ENCODE measurements at regions not wholly inside any gene's neighbourhood (a gene's known extent, or its start where the extent isn't known, plus 50 kb on each side); places are given as distances from the start of the nearest gene placed in this dataset.

GRCh38 chr3:66610562-66610909, 109.7 kb upstream of the LRIG1 start:
- Histone ChIP-seq H3K9me3 (replicated peaks) (peaks cover 8% of the 10 kb centered on the region), H3K36me3 (no peaks in the 10 kb centered on the region), H3K4me3 (no peak overlapping the region), H3K27ac (replicated peaks) (no peak overlapping the region), H3K4me1 (peaks cover 5% of the 10 kb centered on the region), H3K27me3 (ENCODE audit: low read depth) (no peaks in the 10 kb centered on the region)
- TF ChIP-seq, protein P1, sequence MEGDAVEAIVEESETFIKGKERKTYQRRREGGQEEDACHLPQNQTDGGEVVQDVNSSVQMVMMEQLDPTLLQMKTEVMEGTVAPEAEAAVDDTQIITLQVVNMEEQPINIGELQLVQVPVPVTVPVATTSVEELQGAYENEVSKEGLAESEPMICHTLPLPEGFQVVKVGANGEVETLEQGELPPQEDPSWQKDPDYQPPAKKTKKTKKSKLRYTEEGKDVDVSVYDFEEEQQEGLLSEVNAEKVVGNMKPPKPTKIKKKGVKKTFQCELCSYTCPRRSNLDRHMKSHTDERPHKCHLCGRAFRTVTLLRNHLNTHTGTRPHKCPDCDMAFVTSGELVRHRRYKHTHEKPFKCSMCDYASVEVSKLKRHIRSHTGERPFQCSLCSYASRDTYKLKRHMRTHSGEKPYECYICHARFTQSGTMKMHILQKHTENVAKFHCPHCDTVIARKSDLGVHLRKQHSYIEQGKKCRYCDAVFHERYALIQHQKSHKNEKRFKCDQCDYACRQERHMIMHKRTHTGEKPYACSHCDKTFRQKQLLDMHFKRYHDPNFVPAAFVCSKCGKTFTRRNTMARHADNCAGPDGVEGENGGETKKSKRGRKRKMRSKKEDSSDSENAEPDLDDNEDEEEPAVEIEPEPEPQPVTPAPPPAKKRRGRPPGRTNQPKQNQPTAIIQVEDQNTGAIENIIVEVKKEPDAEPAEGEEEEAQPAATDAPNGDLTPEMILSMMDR (IDR thresholded peaks at IDR 0.05; ENCODE audit: borderline replicate concordance), result no peak
- no peak for DNase-seq
- intact Hi-C loops (cut with micrococcal nuclease), result no loop called here

DNA sequence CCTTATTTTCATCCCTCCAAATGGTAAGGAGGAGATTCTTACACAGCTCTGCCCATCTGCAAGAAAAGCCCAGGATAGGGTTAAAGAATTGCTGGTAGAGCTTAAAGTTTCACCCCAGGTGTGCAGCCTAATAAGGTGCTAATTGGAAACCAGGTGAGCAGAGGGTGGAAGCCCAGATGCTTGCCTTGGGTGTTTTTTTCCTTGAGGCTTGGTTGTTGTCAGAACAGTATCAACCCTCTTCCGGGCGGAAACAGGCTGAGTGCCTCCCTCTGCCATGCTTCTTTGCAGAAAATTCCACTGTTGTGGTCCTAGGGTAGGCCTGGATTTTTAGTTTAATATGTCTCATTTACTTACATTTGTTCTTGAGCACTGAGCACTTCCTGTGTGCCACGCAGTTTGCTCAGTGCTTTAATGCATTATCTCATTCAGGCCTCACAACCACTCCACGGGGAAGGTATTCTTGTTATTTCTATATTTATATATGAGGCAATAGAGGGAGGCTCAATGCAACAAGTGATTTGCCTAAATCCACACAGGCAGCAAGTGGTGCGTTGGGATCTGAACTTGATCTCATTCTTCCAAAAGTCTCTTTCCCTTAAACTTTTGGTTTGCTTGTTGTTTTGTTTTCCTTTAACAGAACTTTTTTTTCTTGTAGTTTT, 115.0 kb upstream of the LRIG1 start:
- no peaks in the 10 kb centered on the region for H3K9me3 ChIP-seq (replicated peaks)
- H3K36me3 ChIP-seq, result no peaks in the 10 kb centered on the region
- H3K27ac ChIP-seq (replicated peaks), result no peak overlapping the region
- H3K4me1 ChIP-seq, result peaks cover 7% of the 10 kb centered on the region
- intact Hi-C loops (cut with micrococcal nuclease), result no loop called here
- TF ChIP-seq, protein P1 (IDR thresholded peaks at IDR 0.05; ENCODE audit: borderline replicate concordance), result no peak
- H3K27me3 ChIP-seq (ENCODE audit: low read depth), result no peaks in the 10 kb centered on the region
- no peak overlapping the region for H3K4me3 ChIP-seq
- no peak for DNase-seq

- Histone ChIP-seq H3K4me3 (no peak overlapping the region), H3K4me1 (peaks cover 7% of the 10 kb centered on the region), H3K27me3 (ENCODE audit: low read depth) (no peaks in the 10 kb centered on the region), H3K9me3 (replicated peaks) (no peaks in the 10 kb centered on the region), H3K27ac (replicated peaks) (no peak overlapping the region), H3K36me3 (no peaks in the 10 kb centered on the region)
- no peak for DNase-seq
- TF ChIP-seq, protein P1 (IDR thresholded peaks at IDR 0.05; ENCODE audit: borderline replicate concordance), result no peak
- intact Hi-C loops (cut with micrococcal nuclease), result no loop called here
Measured at GRCh38 chr3:66617351-66617750, 116.5 kb upstream of the LRIG1 start.

- H3K36me3 ChIP-seq, result no peaks in the 10 kb centered on the region
- TF ChIP-seq, protein P1 (IDR thresholded peaks at IDR 0.05; ENCODE audit: borderline replicate concordance), result no peak
- no peak overlapping the region for H3K27ac ChIP-seq (replicated peaks)
- no peak overlapping the region for H3K4me3 ChIP-seq
- intact Hi-C loops (cut with micrococcal nuclease), result no loop called here
- H3K4me1 ChIP-seq, result peaks cover 7% of the 10 kb centered on the region
- DNase-seq, result no peak
- no peaks in the 10 kb centered on the region for H3K27me3 ChIP-seq (ENCODE audit: low read depth)
- no peaks in the 10 kb centered on the region for H3K9me3 ChIP-seq (replicated peaks)
Measured at GRCh38 chr3:66618066-66618465, 117.2 kb upstream of the LRIG1 start.

DNA sequence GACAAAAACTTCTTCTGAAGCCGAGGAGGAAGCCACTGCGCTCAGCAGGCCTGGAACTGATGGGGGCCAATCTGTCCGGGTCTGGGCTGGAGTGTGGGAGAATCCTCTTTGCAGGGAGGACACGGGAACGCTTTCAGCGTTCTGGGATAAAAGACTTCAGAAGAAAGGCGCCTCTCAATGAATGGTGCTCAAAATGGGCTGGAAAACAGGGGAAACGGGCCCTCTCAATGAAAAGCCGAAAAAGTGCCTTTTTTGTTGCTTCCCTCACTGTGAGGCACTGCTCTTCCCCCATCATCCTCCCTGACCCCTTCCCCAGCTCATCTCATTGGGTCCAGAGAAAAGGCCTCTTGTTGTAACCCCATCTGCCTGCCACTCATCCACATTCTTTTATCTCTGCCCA, 119.5 kb upstream of the LRIG1 start:
- H3K27me3 ChIP-seq (ENCODE audit: low read depth), result no peaks in the 10 kb centered on the region
- H3K36me3 ChIP-seq, result no peaks in the 10 kb centered on the region
- H3K4me1 ChIP-seq, result peaks cover 4% of the 10 kb centered on the region
- no peak overlapping the region for H3K27ac ChIP-seq (replicated peaks)
- H3K9me3 ChIP-seq (replicated peaks), result no peaks in the 10 kb centered on the region
- DNase-seq, result no peak
- H3K4me3 ChIP-seq, result no peak overlapping the region
- intact Hi-C loops (cut with micrococcal nuclease), result no loop called here
- TF ChIP-seq, protein P1 (IDR thresholded peaks at IDR 0.05; ENCODE audit: borderline replicate concordance), result no peak

Measured in left ventricle myocardium inferior (tissue), 1 donor.